ENCODE measurements at regions not wholly inside any gene's neighbourhood (a gene's known extent, or its start where the extent isn't known, plus 50 kb on each side); places are given as distances from the start of the nearest gene placed in this dataset.
"Not testable (repeated sequence)": the region's sequence is repeated elsewhere in the genome, so short reads cannot be mapped to it uniquely, and the experiment has no call there.

GRCh38 chr2:188788621-188789020, 185.6 kb upstream of the COL3A1 start:
- H3K36me3 ChIP-seq (ENCODE audit: control insufficient read depth in 1 of 2, insufficient read depth in 2 of 2, low read length in 2 of 2) = peaks cover 0 to 14% of the 10 kb centered on the region in 2 donors
- no peak overlapping the region for H3K4me3 ChIP-seq (ENCODE audit: low read depth in 1 of 2, low read length in 2 of 2)
- H3K27me3 ChIP-seq (ENCODE audit: low read depth, low read length) = no peaks in the 10 kb centered on the region
- H3K27ac ChIP-seq (ENCODE audit: low read length) = peak overlapping the region; percentile 75
- no peaks in the 10 kb centered on the region for H3K9me3 ChIP-seq (ENCODE audit: control insufficient read depth in 1 of 2, low read length in 2 of 2)
- H3K4me1 ChIP-seq (ENCODE audit: control insufficient read depth in 1 of 2, insufficient read depth in 2 of 2, low read length in 2 of 2) = peaks cover 3 to 7% of the 10 kb centered on the region in 2 donors

DNA sequence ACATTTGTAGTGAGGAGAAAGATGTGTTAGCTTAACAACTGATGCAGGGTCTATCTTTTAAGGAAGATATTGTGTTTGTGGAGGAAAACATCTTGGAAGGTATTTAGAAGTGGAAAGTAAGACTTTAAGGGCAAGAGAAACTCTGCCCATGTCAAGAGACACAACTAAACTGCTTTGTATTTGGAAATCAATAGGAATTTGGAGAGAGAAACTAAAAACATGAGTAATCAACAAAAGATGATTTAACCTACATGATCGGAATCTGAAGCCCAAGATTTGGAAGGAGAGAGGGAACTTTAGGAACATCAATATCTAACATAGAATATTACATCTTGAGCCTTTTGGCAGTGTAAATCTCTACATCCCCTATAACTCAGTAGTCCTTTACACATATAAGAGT, 184.2 kb upstream of the COL3A1 start:
- Histone ChIP-seq H3K27me3 (ENCODE audit: low read depth, low read length) (no peaks in the 10 kb centered on the region), H3K4me3 (ENCODE audit: low read depth in 1 of 2, low read length in 2 of 2) (no peak overlapping the region), H3K4me1 (ENCODE audit: control insufficient read depth in 1 of 2, insufficient read depth in 2 of 2, low read length in 2 of 2) (peaks cover 3 to 7% of the 10 kb centered on the region in 2 donors), H3K9me3 (ENCODE audit: control insufficient read depth in 1 of 2, low read length in 2 of 2) (no peaks in the 10 kb centered on the region), H3K36me3 (ENCODE audit: control insufficient read depth in 1 of 2, insufficient read depth in 2 of 2, low read length in 2 of 2) (peaks cover 0 to 14% of the 10 kb centered on the region in 2 donors), H3K27ac (ENCODE audit: low read length) (no peak overlapping the region)

GRCh38 chr2:188794453-188794852, 179.7 kb upstream of the COL3A1 start:
- H3K36me3 ChIP-seq (ENCODE audit: control insufficient read depth in 1 of 2, insufficient read depth in 2 of 2, low read length in 2 of 2); H3K4me1 ChIP-seq (ENCODE audit: control insufficient read depth in 1 of 2, insufficient read depth in 2 of 2, low read length in 2 of 2); H3K4me3 ChIP-seq (ENCODE audit: low read depth in 1 of 2, low read length in 2 of 2); H3K27me3 ChIP-seq (ENCODE audit: low read depth, low read length); H3K27ac ChIP-seq (ENCODE audit: low read length); H3K9me3 ChIP-seq (ENCODE audit: control insufficient read depth in 1 of 2, low read length in 2 of 2): not testable (repeated sequence)

DNA sequence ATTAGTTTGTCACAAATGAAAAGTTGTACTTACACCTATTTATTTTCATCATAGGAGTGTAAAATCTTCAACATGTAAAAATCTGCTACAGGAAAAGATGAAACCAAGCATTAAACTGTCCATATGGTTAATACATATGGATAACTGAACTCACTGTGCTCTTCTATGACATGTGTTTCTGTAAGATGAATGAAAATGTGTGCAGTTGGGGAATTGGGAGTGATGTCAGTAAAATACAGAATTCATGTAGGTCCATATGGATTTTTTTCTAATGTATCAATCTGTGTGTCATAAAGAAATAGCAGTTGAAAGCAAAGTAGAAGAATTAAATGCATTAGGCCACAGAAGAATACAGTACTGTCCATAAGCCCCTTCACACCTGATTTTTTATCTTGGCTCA, 178.4 kb upstream of the COL3A1 start:
- no peaks in the 10 kb centered on the region for H3K9me3 ChIP-seq (ENCODE audit: control insufficient read depth in 1 of 2, low read length in 2 of 2)
- no peaks in the 10 kb centered on the region for H3K27me3 ChIP-seq (ENCODE audit: low read depth, low read length)
- no peak overlapping the region for H3K27ac ChIP-seq (ENCODE audit: low read length)
- H3K4me1 ChIP-seq (ENCODE audit: control insufficient read depth in 1 of 2, insufficient read depth in 2 of 2, low read length in 2 of 2) = no peaks in the 10 kb centered on the region
- no peak overlapping the region for H3K4me3 ChIP-seq (ENCODE audit: low read depth in 1 of 2, low read length in 2 of 2)
- H3K36me3 ChIP-seq (ENCODE audit: control insufficient read depth in 1 of 2, insufficient read depth in 2 of 2, low read length in 2 of 2) = no peaks in the 10 kb centered on the region

DNA sequence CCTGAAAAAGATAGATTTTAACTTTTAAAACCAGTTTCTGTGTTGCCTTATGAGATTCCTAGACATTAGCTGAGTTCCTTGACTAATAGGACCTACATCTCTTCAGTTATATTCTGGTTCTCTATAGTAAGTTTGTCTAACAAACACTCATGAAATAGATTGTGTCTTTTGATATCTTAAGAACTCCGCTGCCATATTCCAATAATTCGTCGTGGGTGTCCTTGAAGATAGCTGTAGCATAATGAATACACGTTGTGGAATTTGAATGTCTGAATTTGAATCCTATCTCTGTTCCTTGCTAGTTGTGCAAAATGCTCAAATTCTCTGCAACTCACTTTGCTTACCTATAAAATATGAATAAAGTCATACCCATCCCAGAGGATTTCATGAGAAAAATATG, 176.8 kb upstream of the COL3A1 start:
- peaks cover 0 to 3% of the 10 kb centered on the region in 2 donors for H3K9me3 ChIP-seq (ENCODE audit: control insufficient read depth in 1 of 2, low read length in 2 of 2)
- H3K27me3 ChIP-seq (ENCODE audit: low read depth, low read length) = no peaks in the 10 kb centered on the region
- H3K4me3 ChIP-seq (ENCODE audit: low read depth in 1 of 2, low read length in 2 of 2) = no peak overlapping the region
- no peaks in the 10 kb centered on the region for H3K36me3 ChIP-seq (ENCODE audit: control insufficient read depth in 1 of 2, insufficient read depth in 2 of 2, low read length in 2 of 2)
- H3K4me1 ChIP-seq (ENCODE audit: control insufficient read depth in 1 of 2, insufficient read depth in 2 of 2, low read length in 2 of 2) = no peaks in the 10 kb centered on the region
- H3K27ac ChIP-seq (ENCODE audit: low read length) = no peak overlapping the region

- Histone ChIP-seq H3K4me1 (ENCODE audit: control insufficient read depth in 1 of 2, insufficient read depth in 2 of 2, low read length in 2 of 2) (no peaks in the 10 kb centered on the region), H3K27ac (ENCODE audit: low read length) (no peak overlapping the region)
Measured at GRCh38 chr2:188798159-188798558, 176.0 kb upstream of the COL3A1 start.

GRCh38 chr2:188805219-188805618, 169.0 kb upstream of the COL3A1 start:
- H3K36me3 ChIP-seq (ENCODE audit: control insufficient read depth in 1 of 2, insufficient read depth in 2 of 2, low read length in 2 of 2) = no peaks in the 10 kb centered on the region
- peaks cover 0 to 20% of the 10 kb centered on the region in 2 donors for H3K9me3 ChIP-seq (ENCODE audit: control insufficient read depth in 1 of 2, low read length in 2 of 2)
- H3K4me1 ChIP-seq (ENCODE audit: control insufficient read depth in 1 of 2, insufficient read depth in 2 of 2, low read length in 2 of 2) = no peaks in the 10 kb centered on the region
- no peak overlapping the region for H3K27ac ChIP-seq (ENCODE audit: low read length)
- H3K27me3 ChIP-seq (ENCODE audit: low read depth, low read length) = no peaks in the 10 kb centered on the region
- H3K4me3 ChIP-seq (ENCODE audit: low read depth in 1 of 2, low read length in 2 of 2) = no peak overlapping the region

More at GRCh38 chr2:188798159-188798558, 176.0 kb upstream of the COL3A1 start:
- Histone ChIP-seq H3K4me3 (ENCODE audit: low read depth in 1 of 2, low read length in 2 of 2) (no peak overlapping the region), H3K36me3 (ENCODE audit: control insufficient read depth in 1 of 2, insufficient read depth in 2 of 2, low read length in 2 of 2) (no peaks in the 10 kb centered on the region), H3K27me3 (ENCODE audit: low read depth, low read length) (no peaks in the 10 kb centered on the region), H3K9me3 (ENCODE audit: control insufficient read depth in 1 of 2, low read length in 2 of 2) (peaks cover 0 to 11% of the 10 kb centered on the region in 2 donors)

- H3K4me1 ChIP-seq (ENCODE audit: control insufficient read depth in 1 of 2, insufficient read depth in 2 of 2, low read length in 2 of 2) = no peaks in the 10 kb centered on the region
- H3K9me3 ChIP-seq (ENCODE audit: control insufficient read depth in 1 of 2, low read length in 2 of 2) = peaks cover 0 to 3% of the 10 kb centered on the region in 2 donors
- no peak overlapping the region for H3K27ac ChIP-seq (ENCODE audit: low read length)
- no peaks in the 10 kb centered on the region for H3K27me3 ChIP-seq (ENCODE audit: low read depth, low read length)
- H3K36me3 ChIP-seq (ENCODE audit: control insufficient read depth in 1 of 2, insufficient read depth in 2 of 2, low read length in 2 of 2) = peaks cover 0 to 4% of the 10 kb centered on the region in 2 donors
- H3K4me3 ChIP-seq (ENCODE audit: low read depth in 1 of 2, low read length in 2 of 2) = no peak overlapping the region
Measured at GRCh38 chr2:188808947-188809355, 165.2 kb upstream of the COL3A1 start.

DNA sequence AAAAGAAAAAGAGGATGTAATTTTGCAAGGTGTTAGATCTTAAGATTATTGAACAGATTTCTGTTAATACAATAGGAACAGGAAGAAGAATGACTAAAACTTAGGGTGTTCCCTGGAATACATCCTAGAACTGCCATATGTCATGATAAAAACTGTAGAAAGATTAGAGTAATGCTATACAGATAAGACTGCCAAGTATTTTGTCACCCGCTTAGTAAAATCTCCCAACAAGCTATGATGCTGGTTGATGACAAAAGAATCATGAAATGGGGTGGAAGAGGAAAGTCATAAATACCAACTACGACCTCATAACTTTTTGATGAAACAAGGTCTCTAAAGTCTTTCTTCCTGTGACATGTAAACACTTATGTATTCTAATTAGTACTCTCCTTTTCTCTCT, 163.6 kb upstream of the COL3A1 start:
- Histone ChIP-seq H3K27me3 (ENCODE audit: low read depth, low read length) (no peaks in the 10 kb centered on the region), H3K4me1 (ENCODE audit: control insufficient read depth in 1 of 2, insufficient read depth in 2 of 2, low read length in 2 of 2) (no peaks in the 10 kb centered on the region), H3K27ac (ENCODE audit: low read length) (no peak overlapping the region), H3K36me3 (ENCODE audit: control insufficient read depth in 1 of 2, insufficient read depth in 2 of 2, low read length in 2 of 2) (peaks cover 0 to 7% of the 10 kb centered on the region in 2 donors), H3K9me3 (ENCODE audit: control insufficient read depth in 1 of 2, low read length in 2 of 2) (no peaks in the 10 kb centered on the region), H3K4me3 (ENCODE audit: low read depth in 1 of 2, low read length in 2 of 2) (no peak overlapping the region)

GRCh38 chr2:188811522-188811921, 162.7 kb upstream of the COL3A1 start:
- no peak overlapping the region for H3K27ac ChIP-seq (ENCODE audit: low read length)
- H3K4me1 ChIP-seq (ENCODE audit: control insufficient read depth in 1 of 2, insufficient read depth in 2 of 2, low read length in 2 of 2) = no peaks in the 10 kb centered on the region
- H3K4me3 ChIP-seq (ENCODE audit: low read depth in 1 of 2, low read length in 2 of 2) = no peak overlapping the region
- no peaks in the 10 kb centered on the region for H3K9me3 ChIP-seq (ENCODE audit: control insufficient read depth in 1 of 2, low read length in 2 of 2)
- no peaks in the 10 kb centered on the region for H3K27me3 ChIP-seq (ENCODE audit: low read depth, low read length)
- H3K36me3 ChIP-seq (ENCODE audit: control insufficient read depth in 1 of 2, insufficient read depth in 2 of 2, low read length in 2 of 2) = peaks cover 0 to 7% of the 10 kb centered on the region in 2 donors

GRCh38 chr2:188813315-188813714, 160.9 kb upstream of the COL3A1 start:
- Histone ChIP-seq H3K4me1 (ENCODE audit: control insufficient read depth in 1 of 2, insufficient read depth in 2 of 2, low read length in 2 of 2) (no peaks in the 10 kb centered on the region), H3K36me3 (ENCODE audit: control insufficient read depth in 1 of 2, insufficient read depth in 2 of 2, low read length in 2 of 2) (peaks cover 0 to 7% of the 10 kb centered on the region in 2 donors), H3K4me3 (ENCODE audit: low read depth in 1 of 2, low read length in 2 of 2) (no peak overlapping the region), H3K27me3 (ENCODE audit: low read depth, low read length) (no peaks in the 10 kb centered on the region), H3K9me3 (ENCODE audit: control insufficient read depth in 1 of 2, low read length in 2 of 2) (no peaks in the 10 kb centered on the region), H3K27ac (ENCODE audit: low read length) (no peak overlapping the region)

GRCh38 chr2:188813857-188814256, 160.3 kb upstream of the COL3A1 start:
- no peaks in the 10 kb centered on the region for H3K27me3 ChIP-seq (ENCODE audit: low read depth, low read length)
- H3K4me1 ChIP-seq (ENCODE audit: control insufficient read depth in 1 of 2, insufficient read depth in 2 of 2, low read length in 2 of 2) = no peaks in the 10 kb centered on the region
- no peak overlapping the region for H3K27ac ChIP-seq (ENCODE audit: low read length)
- H3K36me3 ChIP-seq (ENCODE audit: control insufficient read depth in 1 of 2, insufficient read depth in 2 of 2, low read length in 2 of 2) = peaks cover 0 to 7% of the 10 kb centered on the region in 2 donors
- H3K4me3 ChIP-seq (ENCODE audit: low read depth in 1 of 2, low read length in 2 of 2) = no peak overlapping the region
- H3K9me3 ChIP-seq (ENCODE audit: control insufficient read depth in 1 of 2, low read length in 2 of 2) = no peaks in the 10 kb centered on the region

Measured in muscle layer of duodenum (tissue), 2 donors.